ENCODE measurements at regions not wholly inside any gene's neighbourhood (a gene's known extent, or its start where the extent isn't known, plus 50 kb on each side); places are given as distances from the start of the nearest gene placed in this dataset.

DNA sequence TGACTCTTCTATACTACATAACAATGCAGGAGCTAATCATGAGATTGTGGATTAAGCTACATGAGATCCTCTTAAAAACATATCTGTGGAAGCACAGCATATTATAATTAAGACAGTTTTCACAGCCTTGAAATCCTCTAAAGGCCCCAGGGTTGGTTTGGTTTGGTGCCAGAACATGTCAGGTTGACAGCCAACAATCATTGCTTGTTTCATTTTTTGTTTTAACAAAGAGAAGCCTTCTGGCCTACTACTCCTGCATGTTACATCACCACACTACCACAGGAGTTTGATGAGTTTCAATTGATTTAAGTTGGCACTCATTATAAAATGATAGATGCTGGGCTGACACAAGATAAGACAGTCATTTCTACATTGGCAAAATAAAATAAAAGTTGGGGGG lies 255.9 kb upstream of the ERBB4 start (continued):
- TF ChIP-seq NANOG (IDR thresholded peaks at IDR 0.05; ENCODE audit: borderline replicate concordance): no peak
- no peak for TF ChIP-seq EZH2 (IDR thresholded peaks at IDR 0.05; ENCODE audit: low read depth, unreplicated experiment)
- TF ChIP-seq, protein P1, sequence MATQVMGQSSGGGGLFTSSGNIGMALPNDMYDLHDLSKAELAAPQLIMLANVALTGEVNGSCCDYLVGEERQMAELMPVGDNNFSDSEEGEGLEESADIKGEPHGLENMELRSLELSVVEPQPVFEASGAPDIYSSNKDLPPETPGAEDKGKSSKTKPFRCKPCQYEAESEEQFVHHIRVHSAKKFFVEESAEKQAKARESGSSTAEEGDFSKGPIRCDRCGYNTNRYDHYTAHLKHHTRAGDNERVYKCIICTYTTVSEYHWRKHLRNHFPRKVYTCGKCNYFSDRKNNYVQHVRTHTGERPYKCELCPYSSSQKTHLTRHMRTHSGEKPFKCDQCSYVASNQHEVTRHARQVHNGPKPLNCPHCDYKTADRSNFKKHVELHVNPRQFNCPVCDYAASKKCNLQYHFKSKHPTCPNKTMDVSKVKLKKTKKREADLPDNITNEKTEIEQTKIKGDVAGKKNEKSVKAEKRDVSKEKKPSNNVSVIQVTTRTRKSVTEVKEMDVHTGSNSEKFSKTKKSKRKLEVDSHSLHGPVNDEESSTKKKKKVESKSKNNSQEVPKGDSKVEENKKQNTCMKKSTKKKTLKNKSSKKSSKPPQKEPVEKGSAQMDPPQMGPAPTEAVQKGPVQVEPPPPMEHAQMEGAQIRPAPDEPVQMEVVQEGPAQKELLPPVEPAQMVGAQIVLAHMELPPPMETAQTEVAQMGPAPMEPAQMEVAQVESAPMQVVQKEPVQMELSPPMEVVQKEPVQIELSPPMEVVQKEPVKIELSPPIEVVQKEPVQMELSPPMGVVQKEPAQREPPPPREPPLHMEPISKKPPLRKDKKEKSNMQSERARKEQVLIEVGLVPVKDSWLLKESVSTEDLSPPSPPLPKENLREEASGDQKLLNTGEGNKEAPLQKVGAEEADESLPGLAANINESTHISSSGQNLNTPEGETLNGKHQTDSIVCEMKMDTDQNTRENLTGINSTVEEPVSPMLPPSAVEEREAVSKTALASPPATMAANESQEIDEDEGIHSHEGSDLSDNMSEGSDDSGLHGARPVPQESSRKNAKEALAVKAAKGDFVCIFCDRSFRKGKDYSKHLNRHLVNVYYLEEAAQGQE (IDR thresholded peaks at IDR 0.05; ENCODE audit: unreplicated experiment): no peak

DNA sequence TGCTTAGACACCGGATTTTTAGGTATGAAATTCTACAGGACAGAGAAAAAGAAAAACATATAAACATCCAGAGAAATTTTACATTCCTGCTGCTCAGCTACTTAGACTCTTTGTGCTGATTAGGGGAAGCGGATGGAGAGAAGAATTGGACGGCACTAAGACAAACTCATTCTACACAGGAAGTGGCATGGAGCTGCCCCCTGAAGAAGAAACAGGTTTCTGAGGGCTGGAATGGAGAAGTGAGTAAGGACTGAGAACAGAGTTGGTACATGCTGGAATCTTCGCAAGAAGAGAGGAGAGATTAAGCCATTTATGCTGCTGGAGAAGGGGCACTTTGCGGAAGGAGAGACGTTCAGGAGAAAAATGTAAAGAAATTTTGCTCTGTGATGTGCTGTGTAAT lies 253.0 kb upstream of the ERBB4 start:
- no peak overlapping the region for H3K27ac Mint-ChIP-seq
- ATAC-seq: no peak
- TF ChIP-seq EZH2phosphoT487 (IDR thresholded peaks at IDR 0.05; ENCODE audit: unreplicated experiment) (no peak), ZNF114 (CRISPR knock-in tag; IDR thresholded peaks at IDR 0.05) (no peak), ZNF331 (CRISPR knock-in tag; IDR thresholded peaks at IDR 0.05; ENCODE audit: low read depth) (no peak)
- TF ChIP-seq, protein P2, sequence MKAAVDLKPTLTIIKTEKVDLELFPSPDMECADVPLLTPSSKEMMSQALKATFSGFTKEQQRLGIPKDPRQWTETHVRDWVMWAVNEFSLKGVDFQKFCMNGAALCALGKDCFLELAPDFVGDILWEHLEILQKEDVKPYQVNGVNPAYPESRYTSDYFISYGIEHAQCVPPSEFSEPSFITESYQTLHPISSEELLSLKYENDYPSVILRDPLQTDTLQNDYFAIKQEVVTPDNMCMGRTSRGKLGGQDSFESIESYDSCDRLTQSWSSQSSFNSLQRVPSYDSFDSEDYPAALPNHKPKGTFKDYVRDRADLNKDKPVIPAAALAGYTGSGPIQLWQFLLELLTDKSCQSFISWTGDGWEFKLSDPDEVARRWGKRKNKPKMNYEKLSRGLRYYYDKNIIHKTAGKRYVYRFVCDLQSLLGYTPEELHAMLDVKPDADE (IDR thresholded peaks at IDR 0.05): no peak
- TF ChIP-seq, protein P3, sequence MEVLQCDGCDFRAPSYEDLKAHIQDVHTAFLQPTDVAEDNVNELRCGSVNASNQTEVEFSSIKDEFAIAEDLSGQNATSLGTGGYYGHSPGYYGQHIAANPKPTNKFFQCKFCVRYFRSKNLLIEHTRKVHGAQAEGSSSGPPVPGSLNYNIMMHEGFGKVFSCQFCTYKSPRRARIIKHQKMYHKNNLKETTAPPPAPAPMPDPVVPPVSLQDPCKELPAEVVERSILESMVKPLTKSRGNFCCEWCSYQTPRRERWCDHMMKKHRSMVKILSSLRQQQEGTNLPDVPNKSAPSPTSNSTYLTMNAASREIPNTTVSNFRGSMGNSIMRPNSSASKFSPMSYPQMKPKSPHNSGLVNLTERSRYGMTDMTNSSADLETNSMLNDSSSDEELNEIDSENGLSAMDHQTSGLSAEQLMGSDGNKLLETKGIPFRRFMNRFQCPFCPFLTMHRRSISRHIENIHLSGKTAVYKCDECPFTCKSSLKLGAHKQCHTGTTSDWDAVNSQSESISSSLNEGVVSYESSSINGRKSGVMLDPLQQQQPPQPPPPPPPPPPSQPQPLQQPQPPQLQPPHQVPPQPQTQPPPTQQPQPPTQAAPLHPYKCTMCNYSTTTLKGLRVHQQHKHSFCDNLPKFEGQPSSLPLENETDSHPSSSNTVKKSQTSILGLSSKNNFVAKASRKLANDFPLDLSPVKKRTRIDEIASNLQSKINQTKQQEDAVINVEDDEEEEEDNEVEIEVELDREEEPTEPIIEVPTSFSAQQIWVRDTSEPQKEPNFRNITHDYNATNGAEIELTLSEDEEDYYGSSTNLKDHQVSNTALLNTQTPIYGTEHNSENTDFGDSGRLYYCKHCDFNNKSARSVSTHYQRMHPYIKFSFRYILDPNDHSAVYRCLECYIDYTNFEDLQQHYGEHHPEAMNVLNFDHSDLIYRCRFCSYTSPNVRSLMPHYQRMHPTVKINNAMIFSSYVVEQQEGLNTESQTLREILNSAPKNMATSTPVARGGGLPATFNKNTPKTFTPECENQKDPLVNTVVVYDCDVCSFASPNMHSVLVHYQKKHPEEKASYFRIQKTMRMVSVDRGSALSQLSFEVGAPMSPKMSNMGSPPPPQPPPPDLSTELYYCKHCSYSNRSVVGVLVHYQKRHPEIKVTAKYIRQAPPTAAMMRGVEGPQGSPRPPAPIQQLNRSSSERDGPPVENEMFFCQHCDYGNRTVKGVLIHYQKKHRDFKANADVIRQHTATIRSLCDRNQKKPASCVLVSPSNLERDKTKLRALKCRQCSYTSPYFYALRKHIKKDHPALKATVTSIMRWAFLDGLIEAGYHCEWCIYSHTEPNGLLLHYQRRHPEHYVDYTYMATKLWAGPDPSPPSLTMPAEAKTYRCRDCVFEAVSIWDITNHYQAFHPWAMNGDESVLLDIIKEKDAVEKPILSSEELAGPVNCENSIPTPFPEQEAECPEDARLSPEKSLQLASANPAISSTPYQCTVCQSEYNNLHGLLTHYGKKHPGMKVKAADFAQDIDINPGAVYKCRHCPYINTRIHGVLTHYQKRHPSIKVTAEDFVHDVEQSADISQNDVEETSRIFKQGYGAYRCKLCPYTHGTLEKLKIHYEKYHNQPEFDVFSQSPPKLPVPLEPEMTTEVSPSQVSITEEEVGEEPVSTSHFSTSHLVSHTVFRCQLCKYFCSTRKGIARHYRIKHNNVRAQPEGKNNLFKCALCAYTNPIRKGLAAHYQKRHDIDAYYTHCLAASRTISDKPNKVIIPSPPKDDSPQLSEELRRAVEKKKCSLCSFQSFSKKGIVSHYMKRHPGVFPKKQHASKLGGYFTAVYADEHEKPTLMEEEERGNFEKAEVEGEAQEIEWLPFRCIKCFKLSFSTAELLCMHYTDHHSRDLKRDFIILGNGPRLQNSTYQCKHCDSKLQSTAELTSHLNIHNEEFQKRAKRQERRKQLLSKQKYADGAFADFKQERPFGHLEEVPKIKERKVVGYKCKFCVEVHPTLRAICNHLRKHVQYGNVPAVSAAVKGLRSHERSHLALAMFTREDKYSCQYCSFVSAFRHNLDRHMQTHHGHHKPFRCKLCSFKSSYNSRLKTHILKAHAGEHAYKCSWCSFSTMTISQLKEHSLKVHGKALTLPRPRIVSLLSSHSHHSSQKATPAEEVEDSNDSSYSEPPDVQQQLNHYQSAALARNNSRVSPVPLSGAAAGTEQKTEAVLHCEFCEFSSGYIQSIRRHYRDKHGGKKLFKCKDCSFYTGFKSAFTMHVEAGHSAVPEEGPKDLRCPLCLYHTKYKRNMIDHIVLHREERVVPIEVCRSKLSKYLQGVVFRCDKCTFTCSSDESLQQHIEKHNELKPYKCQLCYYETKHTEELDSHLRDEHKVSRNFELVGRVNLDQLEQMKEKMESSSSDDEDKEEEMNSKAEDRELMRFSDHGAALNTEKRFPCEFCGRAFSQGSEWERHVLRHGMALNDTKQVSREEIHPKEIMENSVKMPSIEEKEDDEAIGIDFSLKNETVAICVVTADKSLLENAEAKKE (CRISPR knock-in tag; IDR thresholded peaks at IDR 0.05): no peak
- TF ChIP-seq, protein P4, sequence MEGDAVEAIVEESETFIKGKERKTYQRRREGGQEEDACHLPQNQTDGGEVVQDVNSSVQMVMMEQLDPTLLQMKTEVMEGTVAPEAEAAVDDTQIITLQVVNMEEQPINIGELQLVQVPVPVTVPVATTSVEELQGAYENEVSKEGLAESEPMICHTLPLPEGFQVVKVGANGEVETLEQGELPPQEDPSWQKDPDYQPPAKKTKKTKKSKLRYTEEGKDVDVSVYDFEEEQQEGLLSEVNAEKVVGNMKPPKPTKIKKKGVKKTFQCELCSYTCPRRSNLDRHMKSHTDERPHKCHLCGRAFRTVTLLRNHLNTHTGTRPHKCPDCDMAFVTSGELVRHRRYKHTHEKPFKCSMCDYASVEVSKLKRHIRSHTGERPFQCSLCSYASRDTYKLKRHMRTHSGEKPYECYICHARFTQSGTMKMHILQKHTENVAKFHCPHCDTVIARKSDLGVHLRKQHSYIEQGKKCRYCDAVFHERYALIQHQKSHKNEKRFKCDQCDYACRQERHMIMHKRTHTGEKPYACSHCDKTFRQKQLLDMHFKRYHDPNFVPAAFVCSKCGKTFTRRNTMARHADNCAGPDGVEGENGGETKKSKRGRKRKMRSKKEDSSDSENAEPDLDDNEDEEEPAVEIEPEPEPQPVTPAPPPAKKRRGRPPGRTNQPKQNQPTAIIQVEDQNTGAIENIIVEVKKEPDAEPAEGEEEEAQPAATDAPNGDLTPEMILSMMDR (conservative IDR thresholded peaks at IDR 0.05; ENCODE audit: low read depth in 2 of 2): no peak
- TF ChIP-seq, protein P1 (IDR thresholded peaks at IDR 0.05; ENCODE audit: unreplicated experiment): no peak

More for the DNA sequence above, 253.0 kb upstream of the ERBB4 start:
- no peak for DNase-seq (ENCODE audit: low spot score)
- 0 out of 2 replicates have a peak, but pooled peaks cover 2% of the 10 kb centered on the region for H3K9me2 ChIP-seq (ENCODE audit: insufficient read depth)
- H3F3A ChIP-seq (replicated peaks; ENCODE audit: low read depth): no peaks in the 10 kb centered on the region
- H3K4me3 ChIP-seq: no peak overlapping the region
- no peak overlapping the region for H3K27ac ChIP-seq (ENCODE audit: low read depth)
- no peaks in the 10 kb centered on the region for H4K20me1 ChIP-seq (replicated peaks; ENCODE audit: insufficient read depth)
- Mint-ChIP-seq H3K9me3 (peaks cover 5% of the 10 kb centered on the region), H3K27me3 (ENCODE audit: insufficient read depth, low read depth, poor library complexity) (no peaks in the 10 kb centered on the region), H3K36me3 (ENCODE audit: low read depth) (no peaks in the 10 kb centered on the region; the same call in 2 of the 3 replicates), H3K4me1 (no peaks in the 10 kb centered on the region), H3K4me3 (no peak overlapping the region)
- no peaks in the 10 kb centered on the region for H3K79me2 ChIP-seq (replicated peaks; ENCODE audit: insufficient read depth)
- no peaks in the 10 kb centered on the region for H3K36me3 ChIP-seq (ENCODE audit: insufficient read depth)
- no peaks in the 10 kb centered on the region for H3K27me3 ChIP-seq (ENCODE audit: insufficient read depth)
- H2AFZ ChIP-seq: no peak overlapping the region
- H3K4me1 ChIP-seq (ENCODE audit: insufficient read depth): no peaks in the 10 kb centered on the region
- no peak overlapping the region for H3K4me2 ChIP-seq

Data from GM23338 (cell line).